ENCODE measurements at regions not wholly inside any gene's neighbourhood (a gene's known extent, or its start where the extent isn't known, plus 50 kb on each side); places are given as distances from the start of the nearest gene placed in this dataset.

DNA sequence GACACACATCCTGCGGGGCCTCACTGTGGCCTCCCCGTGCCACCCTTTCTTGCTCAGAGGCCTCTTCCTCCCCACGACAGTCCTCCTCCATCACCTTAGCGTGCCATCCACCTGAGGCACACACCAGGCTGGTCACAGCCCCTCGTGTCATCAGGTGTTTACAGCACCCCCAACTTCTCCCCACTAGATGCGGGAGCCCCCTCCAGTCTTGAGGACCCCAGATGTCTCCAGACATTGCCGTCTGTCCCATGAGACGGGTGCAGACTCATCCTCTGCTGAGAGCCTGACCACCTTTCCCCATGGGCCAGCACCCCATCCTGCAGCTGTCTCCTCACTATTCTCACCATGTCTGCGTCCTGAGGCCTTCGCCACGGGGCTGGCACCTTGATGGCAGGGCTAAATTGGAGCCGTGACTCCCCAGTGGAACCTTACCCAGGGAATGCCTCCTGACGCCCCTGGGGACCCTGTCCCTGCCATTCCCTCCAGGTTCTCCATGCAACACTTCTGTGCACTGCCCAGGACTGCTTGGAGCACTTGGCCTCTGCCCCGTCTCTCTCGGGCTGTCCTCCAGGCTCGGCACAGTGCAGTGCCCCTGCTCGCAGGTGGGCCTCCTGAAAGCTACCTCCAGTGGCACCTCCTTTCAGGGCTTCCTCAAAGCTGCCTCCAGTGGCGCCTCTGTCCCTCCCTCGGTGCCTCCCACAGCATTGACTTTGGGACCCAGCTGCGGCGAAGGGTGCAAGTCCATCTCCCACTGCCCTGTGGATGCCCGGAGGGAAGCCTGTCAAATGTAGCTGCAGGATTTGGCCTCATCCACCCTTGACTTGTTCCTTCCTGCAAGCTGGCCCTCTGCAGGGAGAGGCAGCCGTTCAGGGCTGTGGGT, 1386.8 kb downstream of the BRD1 start:
- H3K36me3 ChIP-seq = no peaks in the 10 kb centered on the region
- intact Hi-C loops (cut with DNase I; ENCODE audit: low total_unique reads) = no loop called here
- H3K27ac ChIP-seq = no peak overlapping the region
- DNase-seq = no peak
- H3K4me1 ChIP-seq = no peaks in the 10 kb centered on the region
- TF ChIP-seq POLR2AphosphoS5 (IDR thresholded peaks at IDR 0.05) (no peak), CTCF (IDR thresholded peaks at IDR 0.05) (no peak), POLR2A (IDR thresholded peaks at IDR 0.05) (no peak), EP300 (IDR thresholded peaks at IDR 0.05) (no peak)
- H3K9me3 ChIP-seq = no peaks in the 10 kb centered on the region
- H3K4me3 ChIP-seq = no peak overlapping the region
- 82 to 86% (median 85%) methylated on average over 17 to 23 of the region's 23 CpGs for WGBS, 5 donors
- peaks cover 0 to 38% (median 0%) of the 10 kb centered on the region in 3 donors for H3K27me3 ChIP-seq

DNA sequence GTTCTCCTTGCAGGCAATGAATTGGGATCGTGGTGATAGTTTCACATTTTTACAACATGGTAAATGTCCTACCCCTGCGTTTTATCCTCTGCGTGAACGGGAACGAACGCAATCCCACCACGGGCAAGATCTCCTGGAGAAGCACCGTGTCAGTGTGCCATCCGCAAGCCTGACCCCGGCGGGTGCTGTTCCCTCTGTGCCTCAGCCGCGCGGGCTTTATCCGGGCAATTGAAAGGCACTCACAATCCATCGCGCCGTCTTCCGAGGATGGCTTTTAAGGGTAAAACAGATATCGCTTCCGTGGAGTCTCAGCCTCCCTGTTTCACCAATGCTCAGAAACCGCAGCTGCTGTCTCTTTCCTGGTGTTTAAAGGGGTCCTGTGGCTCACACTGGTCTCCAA, 1387.5 kb downstream of the BRD1 start:
- no peak overlapping the region for H3K27ac ChIP-seq
- no peak for DNase-seq
- intact Hi-C loops (cut with DNase I; ENCODE audit: low total_unique reads) = no loop called here
- TF ChIP-seq POLR2A (IDR thresholded peaks at IDR 0.05) (no peak), CTCF (IDR thresholded peaks at IDR 0.05) (no peak), POLR2AphosphoS5 (IDR thresholded peaks at IDR 0.05) (no peak), EP300 (IDR thresholded peaks at IDR 0.05) (no peak)
- peaks cover 0 to 33% (median 0%) of the 10 kb centered on the region in 3 donors for H3K27me3 ChIP-seq
- no peaks in the 10 kb centered on the region for H3K9me3 ChIP-seq
- 87 to 93% (median 91%) methylated on average over 22 of the region's 22 CpGs for WGBS, 5 donors
- no peak overlapping the region for H3K4me3 ChIP-seq
- H3K4me1 ChIP-seq = no peaks in the 10 kb centered on the region
- no peaks in the 10 kb centered on the region for H3K36me3 ChIP-seq

DNA sequence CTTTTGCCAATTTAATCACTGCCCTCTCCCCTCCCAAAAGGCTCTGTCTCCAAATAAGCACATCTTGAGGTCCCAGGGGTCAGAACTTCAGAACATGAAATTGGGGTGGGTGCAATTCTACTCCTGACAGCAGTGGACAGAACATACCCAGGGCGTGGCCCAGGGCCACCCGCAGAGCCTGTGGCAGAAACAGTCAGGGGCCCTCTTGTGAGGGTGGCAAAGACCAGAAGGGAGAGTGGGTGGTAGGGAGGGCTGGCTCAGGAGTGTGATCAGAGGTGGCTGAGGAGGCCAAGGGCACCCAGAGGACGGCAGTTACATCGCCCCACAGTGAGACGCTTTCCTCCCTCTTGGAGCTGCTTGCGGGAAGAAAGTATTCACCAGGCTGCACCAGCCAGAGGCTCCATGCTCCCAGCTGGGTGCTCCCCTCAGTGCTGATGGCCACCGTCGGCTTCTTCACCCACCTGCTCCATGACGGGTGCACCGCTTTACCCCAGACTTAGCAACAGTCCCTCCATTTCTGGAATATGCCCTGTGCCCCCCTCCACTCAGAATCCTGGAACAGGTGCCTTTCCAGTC, 1388.0 kb downstream of the BRD1 start:
- WGBS, 5 donors = 73 to 86% (median 82%) methylated on average over 9 to 10 of the region's 10 CpGs
- DNase-seq = no peak
- TF ChIP-seq EP300 (IDR thresholded peaks at IDR 0.05) = no peak
- no peak for TF ChIP-seq POLR2AphosphoS5 (IDR thresholded peaks at IDR 0.05)
- no peak for TF ChIP-seq CTCF (IDR thresholded peaks at IDR 0.05)
- no peak for TF ChIP-seq POLR2A (IDR thresholded peaks at IDR 0.05)
- H3K4me1 ChIP-seq = no peaks in the 10 kb centered on the region
- H3K4me3 ChIP-seq = no peak overlapping the region
- no peaks in the 10 kb centered on the region for H3K36me3 ChIP-seq
- no peaks in the 10 kb centered on the region for H3K9me3 ChIP-seq
- H3K27ac ChIP-seq = no peak overlapping the region
- peaks cover 0 to 28% (median 0%) of the 10 kb centered on the region in 3 donors for H3K27me3 ChIP-seq
- intact Hi-C loops (cut with DNase I; ENCODE audit: low total_unique reads) = no loop called here

DNA sequence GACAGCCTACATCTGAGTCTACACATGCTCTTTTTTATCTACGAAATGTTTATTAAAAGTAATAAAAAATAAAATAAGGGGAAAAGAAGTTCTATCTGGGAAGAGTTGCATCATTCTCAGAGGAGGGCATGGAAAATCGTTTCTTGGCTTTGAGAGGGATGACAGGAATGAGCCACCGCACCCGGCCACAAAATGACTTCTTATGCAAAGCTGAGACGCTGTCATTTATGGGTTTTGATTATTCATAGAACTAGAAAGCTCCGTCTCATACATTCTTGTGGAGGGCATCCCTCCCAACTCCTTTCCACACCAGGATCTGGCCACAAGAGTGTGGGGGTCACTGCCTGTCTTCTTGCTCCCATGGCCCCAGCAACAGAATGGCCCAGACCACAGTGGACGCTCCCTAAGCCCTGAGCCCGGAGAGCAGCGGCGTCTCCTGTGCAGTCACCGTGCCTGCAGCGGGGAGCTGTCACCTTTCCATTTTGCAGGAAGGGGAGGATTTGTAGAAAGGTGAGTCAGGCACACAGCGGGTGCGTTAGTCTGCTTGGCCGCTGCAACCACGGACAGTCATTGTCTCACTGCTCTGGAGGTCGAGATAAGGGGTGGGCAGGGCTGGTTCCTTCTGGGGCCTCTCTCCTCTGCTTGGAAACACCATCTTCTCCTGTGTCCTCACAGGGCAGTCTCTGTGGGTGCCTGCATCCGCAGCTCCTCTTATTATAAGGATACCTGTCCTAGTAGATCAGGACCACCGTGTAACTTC, 1388.7 kb downstream of the BRD1 start:
- no peak for DNase-seq
- Histone ChIP-seq H3K36me3 (no peaks in the 10 kb centered on the region), H3K9me3 (no peaks in the 10 kb centered on the region), H3K27me3 (peaks cover 0 to 22% (median 0%) of the 10 kb centered on the region in 3 donors), H3K27ac (no peak overlapping the region), H3K4me3 (no peak overlapping the region), H3K4me1 (no peaks in the 10 kb centered on the region)
- 41 to 65% (median 53%) methylated on average over 17 to 19 of the region's 19 CpGs for WGBS, 5 donors
- intact Hi-C loops (cut with DNase I; ENCODE audit: low total_unique reads) = no loop called here
- TF ChIP-seq POLR2AphosphoS5 (IDR thresholded peaks at IDR 0.05) (no peak), EP300 (IDR thresholded peaks at IDR 0.05) (no peak), POLR2A (IDR thresholded peaks at IDR 0.05) (no peak), CTCF (IDR thresholded peaks at IDR 0.05) (no peak)
